ENCODE measurements at regions not wholly inside any gene's neighbourhood (a gene's known extent, or its start where the extent isn't known, plus 50 kb on each side); places are given as distances from the start of the nearest gene placed in this dataset.

DNA sequence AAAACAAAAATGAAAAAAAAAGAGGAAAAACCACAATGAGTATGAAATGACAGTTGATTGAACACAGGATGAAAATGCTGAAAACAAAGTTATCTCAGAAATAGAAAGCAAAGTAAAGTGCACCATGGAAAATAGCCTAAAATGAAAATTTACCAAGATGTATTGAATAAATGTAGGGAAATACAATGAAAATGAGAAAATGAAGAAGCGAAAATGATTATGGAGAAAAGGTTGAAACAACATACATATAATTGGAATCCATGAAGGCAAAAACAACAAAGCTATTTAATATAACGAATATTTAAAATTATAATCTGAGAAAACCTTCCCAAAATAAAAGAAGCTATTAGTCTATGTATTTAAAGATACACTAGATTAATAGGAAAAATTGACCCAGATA is 147.4 kb downstream of the TMEM18 start:
- TF ChIP-seq YY1 (IDR thresholded peaks at IDR 0.05; ENCODE audit: low read depth, low read length): no peak
- TF ChIP-seq TAF7 (optimal IDR thresholded peaks at IDR 0.05; ENCODE audit: borderline replicate concordance, low read depth, low read length): no peak
- no peak for TF ChIP-seq SIRT6 (IDR thresholded peaks at IDR 0.05; ENCODE audit: low read length)
- TF ChIP-seq POLR2A (IDR thresholded peaks at IDR 0.05; ENCODE audit: control extremely low read depth in 1 of 2, low read depth in 2 of 2, low read length in 2 of 2): no peak
- no peak for TF ChIP-seq PHF8 (conservative IDR thresholded peaks at IDR 0.05; ENCODE audit: low read depth, low read length)
- TF ChIP-seq, protein P1, sequence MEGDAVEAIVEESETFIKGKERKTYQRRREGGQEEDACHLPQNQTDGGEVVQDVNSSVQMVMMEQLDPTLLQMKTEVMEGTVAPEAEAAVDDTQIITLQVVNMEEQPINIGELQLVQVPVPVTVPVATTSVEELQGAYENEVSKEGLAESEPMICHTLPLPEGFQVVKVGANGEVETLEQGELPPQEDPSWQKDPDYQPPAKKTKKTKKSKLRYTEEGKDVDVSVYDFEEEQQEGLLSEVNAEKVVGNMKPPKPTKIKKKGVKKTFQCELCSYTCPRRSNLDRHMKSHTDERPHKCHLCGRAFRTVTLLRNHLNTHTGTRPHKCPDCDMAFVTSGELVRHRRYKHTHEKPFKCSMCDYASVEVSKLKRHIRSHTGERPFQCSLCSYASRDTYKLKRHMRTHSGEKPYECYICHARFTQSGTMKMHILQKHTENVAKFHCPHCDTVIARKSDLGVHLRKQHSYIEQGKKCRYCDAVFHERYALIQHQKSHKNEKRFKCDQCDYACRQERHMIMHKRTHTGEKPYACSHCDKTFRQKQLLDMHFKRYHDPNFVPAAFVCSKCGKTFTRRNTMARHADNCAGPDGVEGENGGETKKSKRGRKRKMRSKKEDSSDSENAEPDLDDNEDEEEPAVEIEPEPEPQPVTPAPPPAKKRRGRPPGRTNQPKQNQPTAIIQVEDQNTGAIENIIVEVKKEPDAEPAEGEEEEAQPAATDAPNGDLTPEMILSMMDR (IDR thresholded peaks at IDR 0.05; ENCODE audit: control extremely low read depth in 1 of 3, insufficient read depth in 1 of 3, low read depth in 1 of 3, low read length in 3 of 3): no peak
- TF ChIP-seq SIN3A (conservative IDR thresholded peaks at IDR 0.05 in 1 of 2, IDR thresholded peaks at IDR 0.05 in 1 of 2; ENCODE audit: low read depth in 1 of 2, low read length in 2 of 2): no peak
- TF ChIP-seq EZH2 (IDR thresholded peaks at IDR 0.05; ENCODE audit: low read depth, low read length, severe bottlenecking): no peak
- no peak for TF ChIP-seq TAF1 (IDR thresholded peaks at IDR 0.05; ENCODE audit: low read depth, low read length)
- TF ChIP-seq GABPA (IDR thresholded peaks at IDR 0.05; ENCODE audit: borderline replicate concordance, insufficient read depth, low read length): no peak
